Stomach (tissue), 8 donors: ENCODE measurements at regions not wholly inside any gene's neighbourhood (a gene's known extent, or its start where the extent isn't known, plus 50 kb on each side); places are given as distances from the start of the nearest gene placed in this dataset.

Experiments used
- DNase-seq, 2 donors: peaks; one replicate each; pipeline versions ENCODE4 v3.0.0 to v3.0.0-alpha.2; 2013 to 2019
- H3K27ac ChIP-seq, 5 donors: fragments of 200-600 bp in 4 of 5; sonication (generic) in 4 of 5; one replicate each; pipeline ENCODE4 v1.5.1; 2013 to 2019; ENCODE audit warnings: mild to moderate bottlenecking in 1 of 5, moderate library complexity in 1 of 5
- H3K27me3 ChIP-seq, 3 donors: fragments of 200-600 bp; sonication (generic); one replicate each; pipeline ENCODE4 v1.5.1; 2017 to 2019; ENCODE audit warnings: mixed run types in 1 of 3
- H3K36me3 ChIP-seq, 4 donors: fragments of 200-600 bp; sonication (generic); 1 replicate in 3 of 4; 2 replicates in 1 of 4; pipeline ENCODE4 v1.5.1; 2016 to 2019
- H3K4me1 ChIP-seq, 4 donors: fragments of 200-600 bp; sonication (generic); one replicate each; pipeline ENCODE4 v1.5.1; 2016 to 2019
- H3K4me3 ChIP-seq, 4 donors: fragments of 200-600 bp; sonication (generic) in 3 of 4; one replicate each; pipeline ENCODE4 v1.5.1; 2016 to 2019; ENCODE audit warnings: mild to moderate bottlenecking in 1 of 4
- H3K9me3 ChIP-seq, 4 donors: fragments of 200-600 bp; sonication (generic); one replicate each; pipeline ENCODE4 v1.5.1; 2016 to 2019
- CTCF ChIP-seq, 7 experiments: fragments of 450-650 bp in 4 of 7; fragments of 200-600 bp in 3 of 7; sonication (generic) in 3 of 7; IDR thresholded peaks; one replicate each; pipeline ENCODE4 v1.5.1; 2016 to 2019; ENCODE audit warnings: antibody characterized with exemption in 7 of 7, control low read depth in 2 of 7, mild to moderate bottlenecking in 1 of 7
- EP300 ChIP-seq: sonication (generic); formaldehyde crosslinking; IDR thresholded peaks from one replicate; pipeline ENCODE4 v1.6.1; 2017; ENCODE audit warnings: antibody characterized with exemption
- POLR2A ChIP-seq, 4 donors: fragments of 450-650 bp; IDR thresholded peaks; one replicate each; pipeline ENCODE4 v1.6.1; 2016; ENCODE audit warnings: antibody characterized with exemption in 4 of 4, control low read depth in 2 of 4, mild to moderate bottlenecking in 1 of 4, moderate library complexity in 1 of 4
- POLR2AphosphoS5 ChIP-seq, 3 donors: sonication (generic); formaldehyde crosslinking; IDR thresholded peaks; one replicate each; pipeline ENCODE4 v1.6.1; 2016; ENCODE audit warnings: antibody characterized with exemption in 3 of 3
- WGBS, 5 donors: extraction: QIAGEN DNeasy Blood & Tissue Kit in 3 of 5; methylation state at CpG; one replicate each; pipeline versions ENCODE4 v1.1.5 to v1.1.7; 2013 to 2018; 5-methylcytosine and 5-hydroxymethylcytosine counted together
- intact Hi-C: fragments of 100-400 bp; cut with DNase I; formaldehyde crosslinking; loops from one replicate; pipeline ENCODE4 v1.15.1; 2023; ENCODE audit warnings: low total_unique reads
- donor health status: healthy with polysubstance abuse.
- donor health status: Bipolar disorder and iron deficiency.
- donor health status: healthy.

DNA sequence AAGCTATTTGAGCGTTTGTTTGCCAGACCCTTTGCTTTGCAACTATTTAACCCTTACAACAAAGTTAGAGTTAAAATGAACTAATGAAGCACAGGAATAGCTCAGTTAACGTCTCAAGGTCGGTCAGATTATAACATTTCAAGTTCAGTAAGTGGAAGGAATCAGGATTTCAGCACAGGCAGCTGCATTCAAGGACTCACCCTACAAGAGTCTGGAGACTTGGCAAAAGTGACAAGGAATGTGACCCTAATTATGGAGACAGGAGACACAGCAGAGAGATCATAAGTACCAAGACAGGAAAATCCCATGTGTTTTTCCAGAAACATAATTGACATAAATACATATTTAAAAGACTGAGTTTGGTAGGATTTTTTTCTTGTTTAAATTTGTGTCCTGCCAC is 1481.7 kb downstream of the TECRL start:
- no peak for DNase-seq
- TF ChIP-seq POLR2A (IDR thresholded peaks at IDR 0.05) (no peak), POLR2AphosphoS5 (IDR thresholded peaks at IDR 0.05) (no peak), CTCF (IDR thresholded peaks at IDR 0.05) (no peak), EP300 (no peak)
- no peaks in the 10 kb centered on the region for H3K27me3 ChIP-seq
- H3K4me3 ChIP-seq: no peak overlapping the region
- intact Hi-C loops: no loop called here
- no peaks in the 10 kb centered on the region for H3K9me3 ChIP-seq
- no peak overlapping the region for H3K27ac ChIP-seq
- H3K36me3 ChIP-seq: no peaks in the 10 kb centered on the region
- H3K4me1 ChIP-seq: no peaks in the 10 kb centered on the region
- WGBS, 5 donors: 53 to 68% (median 65%) methylated on average over 3 of the region's 3 CpGs

DNA sequence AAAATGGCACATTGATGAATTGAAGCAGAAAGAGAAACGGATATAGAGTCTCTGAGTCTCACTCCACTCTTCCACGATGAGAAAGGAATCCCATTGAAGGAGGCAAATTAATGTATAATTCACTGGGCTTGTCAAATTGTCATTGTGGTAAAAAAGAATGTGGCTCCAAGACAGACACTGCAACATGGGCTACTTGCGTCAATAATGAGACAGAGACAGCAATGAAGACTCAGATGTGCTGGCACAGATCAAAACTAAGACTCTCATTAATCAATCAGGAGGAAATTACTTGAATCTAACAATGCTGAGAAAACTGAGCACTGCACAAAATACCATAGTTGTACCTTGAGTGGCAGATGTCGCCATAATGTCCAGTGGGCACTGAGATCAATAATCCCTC is 1485.5 kb downstream of the TECRL start:
- H3K36me3 ChIP-seq: no peaks in the 10 kb centered on the region
- no peak for DNase-seq
- H3K27me3 ChIP-seq: no peaks in the 10 kb centered on the region
- H3K4me1 ChIP-seq: no peaks in the 10 kb centered on the region
- 72 to 87% (median 81%) methylated on average over 4 of the region's 4 CpGs for WGBS, 5 donors
- no peaks in the 10 kb centered on the region for H3K9me3 ChIP-seq
- H3K4me3 ChIP-seq: no peak overlapping the region
- TF ChIP-seq POLR2A (IDR thresholded peaks at IDR 0.05): no peak
- TF ChIP-seq POLR2AphosphoS5 (IDR thresholded peaks at IDR 0.05): no peak
- TF ChIP-seq CTCF (IDR thresholded peaks at IDR 0.05): no peak
- no peak for TF ChIP-seq EP300
- intact Hi-C loops: no loop called here
- H3K27ac ChIP-seq: no peak overlapping the region

DNA sequence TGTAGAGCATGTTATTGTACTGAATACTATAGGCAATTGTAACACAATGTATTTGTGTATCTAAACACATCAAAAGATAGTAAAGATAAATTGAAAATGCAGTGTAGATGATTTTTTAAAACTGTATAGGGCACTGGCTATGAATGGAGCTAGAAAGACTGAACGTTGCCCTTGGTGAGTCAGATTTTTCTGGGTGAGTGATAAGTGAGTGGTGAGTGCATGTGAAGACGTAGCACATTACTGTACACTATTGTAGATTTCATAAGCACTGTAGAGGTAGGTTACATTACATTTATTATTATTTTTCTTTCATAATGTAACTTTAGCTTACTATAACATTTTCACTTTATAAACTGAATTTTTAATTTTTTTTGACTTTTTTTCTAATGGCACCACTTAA is 1491.6 kb downstream of the TECRL start:
- Histone ChIP-seq H3K4me1 (no peaks in the 10 kb centered on the region), H3K27me3 (no peaks in the 10 kb centered on the region), H3K36me3 (no peaks in the 10 kb centered on the region), H3K9me3 (no peaks in the 10 kb centered on the region), H3K4me3 (no peak overlapping the region), H3K27ac (no peak overlapping the region)
- no peak for DNase-seq
- 55 to 66% (median 60%) methylated on average over 2 of the region's 2 CpGs for WGBS, 5 donors
- TF ChIP-seq CTCF (IDR thresholded peaks at IDR 0.05) (no peak), POLR2A (IDR thresholded peaks at IDR 0.05) (no peak), POLR2AphosphoS5 (IDR thresholded peaks at IDR 0.05) (no peak)
- intact Hi-C loops: no loop called here

- Histone ChIP-seq H3K27me3 (no peaks in the 10 kb centered on the region), H3K4me3 (no peak overlapping the region), H3K9me3 (no peaks in the 10 kb centered on the region), H3K27ac (no peak overlapping the region), H3K4me1 (no peaks in the 10 kb centered on the region), H3K36me3 (no peaks in the 10 kb centered on the region)
- WGBS, 5 donors: 78 to 83% (median 81%) methylated on average over 4 of the region's 4 CpGs
- intact Hi-C loops: no loop called here
- no peak for TF ChIP-seq POLR2A (IDR thresholded peaks at IDR 0.05)
- TF ChIP-seq POLR2AphosphoS5 (IDR thresholded peaks at IDR 0.05): no peak
- no peak for TF ChIP-seq CTCF (IDR thresholded peaks at IDR 0.05)
- no peak for DNase-seq
Measured at GRCh38 chr4:62914758-62915157, 1494.5 kb downstream of the TECRL start.

DNA sequence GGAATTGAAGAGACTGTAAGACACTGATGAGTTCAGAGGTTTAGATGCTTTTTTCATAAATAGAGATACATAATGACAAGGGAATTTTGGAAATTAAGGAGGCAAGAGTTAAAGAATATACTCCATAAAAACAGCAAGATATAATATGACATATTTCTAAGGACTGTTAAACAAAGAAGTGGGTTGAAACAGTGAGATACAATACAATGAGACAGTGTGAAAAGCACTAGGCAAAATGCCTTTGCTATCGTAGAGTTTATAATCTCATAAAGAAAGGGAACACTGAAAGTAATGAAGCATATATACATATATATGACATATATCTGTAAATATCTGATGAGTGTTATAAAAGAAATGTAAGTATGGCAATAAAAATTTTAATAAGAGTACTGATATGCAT is 1496.2 kb downstream of the TECRL start:
- Histone ChIP-seq H3K36me3 (no peaks in the 10 kb centered on the region), H3K4me3 (no peak overlapping the region), H3K4me1 (no peaks in the 10 kb centered on the region), H3K9me3 (no peaks in the 10 kb centered on the region), H3K27ac (no peak overlapping the region), H3K27me3 (no peaks in the 10 kb centered on the region)
- no peak for DNase-seq
- intact Hi-C loops: no loop called here
- TF ChIP-seq EP300 (no peak), CTCF (IDR thresholded peaks at IDR 0.05) (no peak), POLR2AphosphoS5 (IDR thresholded peaks at IDR 0.05) (no peak), POLR2A (IDR thresholded peaks at IDR 0.05) (no peak)
- 63 to 79% (median 74%) methylated on average over 1 of the region's 1 CpG for WGBS, 5 donors
